HG03342 (cell line): ENCODE measurements at regions not wholly inside any gene's neighbourhood (a gene's known extent, or its start where the extent isn't known, plus 50 kb on each side); places are given as distances from the start of the nearest gene placed in this dataset.

Experiments
- ATAC-seq: cut with Tn5 transposase; IDR thresholded peaks from one replicate; pipeline ENCODE4 v1.9.1; 2021; ENCODE audit warnings: mild to moderate bottlenecking, moderate library complexity; ENCODE audit not compliant: unreplicated experiment

GRCh38 chr13:85316506-85317025 lies 482.7 kb downstream of the SLITRK6 start:
- no peak for ATAC-seq

DNA sequence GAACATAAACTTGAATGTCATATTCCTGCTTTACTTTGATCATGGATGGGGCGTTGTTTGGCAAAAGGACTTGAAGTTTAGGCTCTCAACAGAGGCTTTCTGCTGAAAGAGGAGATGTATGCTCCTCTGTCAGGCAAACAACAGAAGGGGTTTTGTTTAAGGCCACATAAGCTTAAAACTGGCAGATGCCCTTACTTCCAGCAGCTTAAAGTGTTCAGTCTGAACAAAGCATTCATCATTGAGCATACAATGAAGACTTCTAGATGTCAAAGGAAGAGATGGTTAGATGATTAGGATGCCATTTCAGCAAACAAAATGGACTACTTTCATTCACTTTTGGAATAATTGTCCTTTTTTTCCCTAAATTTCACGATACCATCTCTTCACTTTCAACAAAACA lies 484.5 kb downstream of the SLITRK6 start:
- ATAC-seq, result no peak

DNA sequence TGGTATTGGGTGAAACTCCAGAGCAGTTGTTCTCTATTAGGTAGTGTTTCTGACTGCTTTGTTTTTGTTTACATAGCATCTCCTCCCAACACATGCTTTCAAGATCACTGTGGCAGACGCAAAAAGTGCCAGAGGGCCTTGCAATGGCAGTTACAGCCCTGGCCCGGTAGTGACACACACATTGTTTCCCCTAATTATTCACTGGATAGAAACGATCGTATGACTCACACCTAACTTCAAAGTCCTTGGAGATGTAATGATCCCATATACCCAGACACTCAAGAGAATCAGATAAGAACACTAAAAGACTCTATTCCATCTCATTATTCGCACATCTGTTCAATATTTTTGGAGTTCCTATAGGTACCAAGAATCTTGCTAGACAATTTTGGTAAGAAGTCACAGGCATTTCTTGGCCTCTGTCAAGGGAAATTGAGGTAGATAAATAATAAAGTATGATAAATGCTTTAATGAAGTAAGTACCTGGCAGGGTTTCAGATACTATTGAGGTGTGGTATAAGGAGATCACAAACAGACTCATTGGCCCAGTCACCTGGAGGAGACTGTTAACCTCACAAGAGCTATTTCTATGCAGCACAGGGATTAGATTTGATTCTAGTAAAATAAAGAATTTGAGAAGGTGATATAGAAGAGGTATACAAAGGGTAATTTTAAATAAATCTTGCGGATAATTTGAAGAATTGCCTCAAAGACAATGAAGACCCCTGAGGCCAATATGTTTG lies 485.3 kb downstream of the SLITRK6 start:
- no peak for ATAC-seq

- no peak for ATAC-seq
Measured at GRCh38 chr13:85312071-85312470, 487.1 kb downstream of the SLITRK6 start.

- ATAC-seq, result no peak
Measured at GRCh38 chr13:85303630-85304029, 495.6 kb downstream of the SLITRK6 start.

GRCh38 chr13:85298387-85298924 lies 500.8 kb downstream of the SLITRK6 start:
- no peak for ATAC-seq

DNA sequence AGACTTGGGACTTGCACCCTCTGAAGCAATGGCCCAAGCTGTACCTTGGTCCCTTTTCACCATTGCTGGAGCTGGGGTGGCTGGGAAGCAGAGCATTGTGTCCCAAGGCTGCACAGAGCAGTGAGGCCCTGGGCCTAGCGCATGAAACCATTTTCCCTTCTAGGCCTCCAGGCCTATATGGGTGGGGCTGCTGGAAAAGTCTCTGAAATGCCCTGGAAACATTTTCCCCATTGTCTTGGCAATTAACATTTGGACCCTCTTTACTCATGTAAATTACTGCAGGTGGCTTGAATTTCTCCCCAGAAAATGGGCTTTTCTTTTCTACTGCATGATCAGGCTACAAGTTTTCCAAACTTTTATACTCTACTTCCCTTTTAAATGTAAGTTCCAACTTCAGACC lies 510.5 kb downstream of the SLITRK6 start:
- ATAC-seq, result no peak

DNA sequence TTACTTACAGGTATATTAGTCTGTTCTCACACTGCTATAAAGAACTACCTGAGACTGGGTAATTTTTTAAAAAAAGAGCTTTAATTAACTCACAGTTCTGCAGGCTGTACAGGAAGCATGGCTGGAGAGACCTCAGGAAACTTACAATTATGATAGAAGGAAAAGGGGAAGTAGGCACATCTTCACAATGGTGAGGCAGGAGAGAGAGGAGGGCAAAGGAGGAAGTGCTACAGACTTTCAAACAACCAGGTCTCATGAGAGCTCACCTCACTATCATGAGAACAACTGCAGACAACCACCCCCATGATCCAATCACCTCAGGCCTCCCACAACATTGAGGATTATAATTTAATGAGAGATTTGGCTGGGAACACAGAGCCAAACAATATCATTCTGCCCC lies 511.7 kb downstream of the SLITRK6 start:
- ATAC-seq, result no peak

- no peak for ATAC-seq
Measured at GRCh38 chr13:85286081-85286480, 513.1 kb downstream of the SLITRK6 start.

DNA sequence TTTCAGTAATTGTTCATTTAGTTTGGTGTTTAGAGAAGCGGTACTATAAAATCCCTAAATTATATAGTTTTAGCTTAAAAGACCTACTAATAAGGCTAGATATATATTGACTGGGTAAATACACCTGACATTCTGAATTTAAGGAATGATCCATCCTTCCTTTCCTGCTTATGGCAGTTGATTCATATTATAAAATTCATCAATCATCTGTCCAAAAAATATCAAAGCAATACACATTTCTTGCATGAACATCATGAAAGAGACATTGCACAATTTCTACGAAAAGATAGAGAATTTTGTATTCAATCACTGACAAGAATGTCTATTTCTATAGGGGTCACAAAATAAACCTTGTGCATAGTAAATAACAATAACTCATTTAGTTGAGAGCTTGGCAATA lies 514.9 kb downstream of the SLITRK6 start:
- no peak for ATAC-seq

GRCh38 chr13:85283408-85283807 lies 515.8 kb downstream of the SLITRK6 start:
- no peak for ATAC-seq

GRCh38 chr13:85282876-85283275 lies 516.3 kb downstream of the SLITRK6 start:
- no peak for ATAC-seq

GRCh38 chr13:85278851-85279250 lies 520.4 kb downstream of the SLITRK6 start:
- no peak for ATAC-seq

- ATAC-seq, result no peak
Measured at GRCh38 chr13:85277748-85278147, 521.5 kb downstream of the SLITRK6 start.

GRCh38 chr13:85266771-85267170 lies 532.4 kb downstream of the SLITRK6 start:
- no peak for ATAC-seq

DNA sequence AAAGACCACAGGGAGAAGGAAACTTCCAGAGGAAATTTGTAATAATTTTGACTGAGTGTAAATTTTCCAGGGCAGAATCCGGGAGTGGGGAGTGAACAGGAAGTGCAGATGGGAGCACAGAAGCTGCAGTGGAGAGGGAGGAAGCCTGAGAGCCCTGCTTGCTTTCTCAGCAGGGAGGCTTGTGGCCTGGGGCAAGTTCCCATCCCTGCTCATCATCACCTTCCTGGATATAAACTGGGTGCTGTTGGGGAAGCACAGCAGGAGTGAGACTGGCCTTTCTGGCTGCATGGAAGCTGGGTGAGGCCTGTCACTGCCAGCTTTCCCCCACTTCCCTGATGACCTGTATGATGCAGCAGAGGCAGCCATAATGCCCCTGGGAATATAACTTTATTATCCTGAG lies 532.9 kb downstream of the SLITRK6 start:
- no peak for ATAC-seq

- no peak for ATAC-seq
Measured at GRCh38 chr13:85265296-85265695, 533.9 kb downstream of the SLITRK6 start.

GRCh38 chr13:85262499-85262898 lies 536.7 kb downstream of the SLITRK6 start:
- ATAC-seq, result no peak

GRCh38 chr13:85261757-85262346 lies 537.4 kb downstream of the SLITRK6 start:
- ATAC-seq, result no peak

DNA sequence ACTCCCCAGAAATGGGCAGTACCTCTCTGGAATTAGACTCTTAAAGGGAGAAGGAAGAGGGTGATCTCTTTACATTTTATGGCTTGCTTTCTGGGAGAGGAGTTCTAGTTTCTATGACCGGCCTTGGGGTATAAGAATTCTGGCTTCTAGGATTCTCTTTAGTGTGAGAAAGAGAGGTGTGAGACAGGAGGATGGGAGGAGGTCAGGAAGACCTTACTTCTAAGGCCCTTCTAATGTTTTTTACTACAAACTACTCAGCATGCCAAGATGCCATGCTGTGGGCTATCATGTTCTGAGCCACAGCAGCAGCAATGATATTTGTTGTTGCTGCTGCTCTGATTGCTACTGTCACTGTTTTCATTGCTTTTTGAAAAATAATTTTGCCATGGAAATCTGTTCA lies 538.3 kb downstream of the SLITRK6 start:
- ATAC-seq, result no peak

- no peak for ATAC-seq
Measured at GRCh38 chr13:85255978-85256377, 543.2 kb downstream of the SLITRK6 start.

- no peak for ATAC-seq
Measured at GRCh38 chr13:85254641-85255040, 544.6 kb downstream of the SLITRK6 start.
